HEK293T (cell line): ENCODE measurements at regions not wholly inside any gene's neighbourhood (a gene's known extent, or its start where the extent isn't known, plus 50 kb on each side); places are given as distances from the start of the nearest gene placed in this dataset.

Experiments used
- CTCF ChIA-PET: fragments of 350-600 bp; formaldehyde crosslinking; extraction: SDS; loops from one replicate; lab custom pipeline; 2021; ENCODE audit warnings: antibody characterized with exemption, inconsistent platforms; lab: Yijun Ruan, JAX
- POLR2A ChIA-PET: fragments of 350-600 bp; formaldehyde crosslinking; extraction: SDS; loops from one replicate; lab custom pipeline; 2020; ENCODE audit warnings: antibody characterized with exemption, inconsistent platforms; lab: Yijun Ruan, JAX
- DNase-seq: peaks from one replicate; pipeline ENCODE4 v3.0.0; 2012; ENCODE audit warnings: mixed read lengths; ENCODE audit errors: extremely low spot score
- ARNT ChIP-seq: fragments of 450-650 bp; IDR thresholded peaks from 2 replicates; pipeline ENCODE4 v1.6.1; 2017; ENCODE audit warnings: mild to moderate bottlenecking
- BHLHE40 ChIP-seq: fragments of 450-650 bp; IDR thresholded peaks from 2 replicates; pipeline ENCODE4 v1.6.1; 2016; ENCODE audit warnings: mild to moderate bottlenecking, moderate library complexity, borderline replicate concordance
- CTBP1 ChIP-seq: fragments of 450-650 bp; IDR thresholded peaks from 2 replicates; pipeline ENCODE4 v1.6.1; 2016; ENCODE audit warnings: borderline replicate concordance
- ELF4 ChIP-seq: fragments of 450-650 bp; IDR thresholded peaks from 2 replicates; pipeline ENCODE4 v1.6.1; 2017; ENCODE audit warnings: antibody characterized with exemption
- FOXA1 ChIP-seq: fragments of 450-650 bp; IDR thresholded peaks from 2 replicates; pipeline ENCODE4 v1.6.1; 2016; ENCODE audit warnings: mild to moderate bottlenecking
- FOXK2 ChIP-seq: fragments of 450-650 bp; IDR thresholded peaks from 2 replicates; pipeline ENCODE4 v1.6.1; 2016; ENCODE audit warnings: mild to moderate bottlenecking
- FOXM1 ChIP-seq: fragments of 450-650 bp; IDR thresholded peaks from 2 replicates; pipeline ENCODE4 v1.6.1; 2017; ENCODE audit warnings: mild to moderate bottlenecking, borderline replicate concordance
- HDGF ChIP-seq: fragments of 450-650 bp; IDR thresholded peaks from 2 replicates; pipeline ENCODE4 v1.6.1; 2017; ENCODE audit warnings: antibody characterized with exemption, borderline replicate concordance
- L3MBTL2 ChIP-seq: fragments of 450-650 bp; conservative IDR thresholded peaks from 2 replicates; pipeline ENCODE4 v1.6.1; 2016; ENCODE audit warnings: mild to moderate bottlenecking
- LEF1 ChIP-seq: fragments of 450-650 bp; IDR thresholded peaks from 2 replicates; pipeline ENCODE4 v1.6.1; 2017; ENCODE audit warnings: mild to moderate bottlenecking, borderline replicate concordance
- NFRKB ChIP-seq: fragments of 450-650 bp; IDR thresholded peaks from 2 replicates; pipeline ENCODE4 v1.6.1; 2016; ENCODE audit warnings: mild to moderate bottlenecking, moderate library complexity
- SP1 ChIP-seq: fragments of 450-650 bp; IDR thresholded peaks from 2 replicates; pipeline ENCODE4 v1.6.1; 2017
- SUZ12 ChIP-seq: fragments of 450-650 bp; IDR thresholded peaks from 2 replicates; pipeline ENCODE4 v1.6.1; 2016; ENCODE audit warnings: mild to moderate bottlenecking
- TARDBP ChIP-seq: fragments of 450-650 bp; IDR thresholded peaks from 2 replicates; pipeline ENCODE4 v1.6.1; 2016
- ZNF384 ChIP-seq: fragments of 450-650 bp; IDR thresholded peaks from 2 replicates; pipeline ENCODE4 v1.6.1; 2016
- TF ChIP-seq, protein P1 (sequence below): fragments of 450-650 bp; IDR thresholded peaks from 2 replicates; pipeline ENCODE4 v1.6.1; 2016

- DNase-seq = no peak
- ChIA-PET CTCF (no interaction called here), POLR2A (no interaction called here)
- TF ChIP-seq ELF4 = no peak
- TF ChIP-seq ARNT = no peak
Observed at GRCh38 chr3:194009892-194010533, 125.9 kb upstream of the HES1 start.

DNA sequence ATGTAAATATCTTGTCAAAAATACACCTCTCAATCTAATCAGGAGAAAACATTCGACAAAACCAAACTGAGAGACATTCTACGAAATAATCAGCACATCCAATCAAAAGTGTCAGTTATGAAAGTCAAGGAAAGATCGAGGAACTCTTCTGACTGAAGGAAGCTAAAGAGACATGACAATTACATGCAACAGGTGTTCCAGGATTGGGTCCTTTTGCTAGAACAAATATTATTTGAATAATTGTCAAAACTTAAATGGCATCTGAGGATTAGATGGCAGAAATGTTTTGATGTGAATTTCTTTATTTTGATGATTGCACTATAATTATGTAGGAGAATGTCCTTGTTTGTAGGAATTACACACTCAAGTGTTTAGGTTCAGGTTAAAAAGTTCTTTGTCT is 124.1 kb upstream of the HES1 start:
- TF ChIP-seq, protein P1, sequence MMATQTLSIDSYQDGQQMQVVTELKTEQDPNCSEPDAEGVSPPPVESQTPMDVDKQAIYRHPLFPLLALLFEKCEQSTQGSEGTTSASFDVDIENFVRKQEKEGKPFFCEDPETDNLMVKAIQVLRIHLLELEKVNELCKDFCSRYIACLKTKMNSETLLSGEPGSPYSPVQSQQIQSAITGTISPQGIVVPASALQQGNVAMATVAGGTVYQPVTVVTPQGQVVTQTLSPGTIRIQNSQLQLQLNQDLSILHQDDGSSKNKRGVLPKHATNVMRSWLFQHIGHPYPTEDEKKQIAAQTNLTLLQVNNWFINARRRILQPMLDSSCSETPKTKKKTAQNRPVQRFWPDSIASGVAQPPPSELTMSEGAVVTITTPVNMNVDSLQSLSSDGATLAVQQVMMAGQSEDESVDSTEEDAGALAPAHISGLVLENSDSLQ = no peak
- TF ChIP-seq ZNF384 = no peak
- ChIA-PET CTCF (no interaction called here), POLR2A (interaction anchor here (1.1 kb wide), 1 partner anchor 8 kb away, joined by 4 read pairs; no protein-coding TSS in a partner anchor)
- no peak for DNase-seq

DNA sequence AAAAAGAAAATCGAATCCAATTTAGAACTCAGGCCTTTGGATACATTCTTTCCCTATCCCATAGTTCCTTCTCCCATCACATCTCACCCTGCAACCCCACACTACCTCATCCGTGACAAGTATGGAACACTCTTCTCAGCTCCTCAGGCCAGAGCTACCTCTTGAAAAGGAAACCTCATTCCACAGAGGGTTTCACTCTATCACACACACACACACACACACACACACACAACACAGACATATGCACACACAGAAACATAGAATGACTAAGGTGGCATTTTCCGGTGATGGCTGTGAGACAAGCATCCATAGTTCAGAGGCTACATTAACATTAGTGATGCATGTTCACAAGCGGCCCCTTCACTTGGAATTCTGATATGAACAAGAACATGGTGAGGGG is 122.0 kb upstream of the HES1 start:
- no peak for TF ChIP-seq LEF1
- TF ChIP-seq HDGF = no peak
- no peak for TF ChIP-seq SP1
- no peak for TF ChIP-seq SUZ12
- no peak for DNase-seq
- ChIA-PET POLR2A (no interaction called here), CTCF (no interaction called here)

GRCh38 chr3:194014756-194015155 is 121.2 kb upstream of the HES1 start:
- no peak for DNase-seq
- ChIA-PET CTCF (no interaction called here), POLR2A (no interaction called here)
- TF ChIP-seq LEF1 = no peak
- no peak for TF ChIP-seq NFRKB
- no peak for TF ChIP-seq ELF4
- TF ChIP-seq ZNF384 = no peak
- TF ChIP-seq CTBP1 = no peak
- TF ChIP-seq FOXM1 = no peak
- no peak for TF ChIP-seq TARDBP
- no peak for TF ChIP-seq FOXK2

DNA sequence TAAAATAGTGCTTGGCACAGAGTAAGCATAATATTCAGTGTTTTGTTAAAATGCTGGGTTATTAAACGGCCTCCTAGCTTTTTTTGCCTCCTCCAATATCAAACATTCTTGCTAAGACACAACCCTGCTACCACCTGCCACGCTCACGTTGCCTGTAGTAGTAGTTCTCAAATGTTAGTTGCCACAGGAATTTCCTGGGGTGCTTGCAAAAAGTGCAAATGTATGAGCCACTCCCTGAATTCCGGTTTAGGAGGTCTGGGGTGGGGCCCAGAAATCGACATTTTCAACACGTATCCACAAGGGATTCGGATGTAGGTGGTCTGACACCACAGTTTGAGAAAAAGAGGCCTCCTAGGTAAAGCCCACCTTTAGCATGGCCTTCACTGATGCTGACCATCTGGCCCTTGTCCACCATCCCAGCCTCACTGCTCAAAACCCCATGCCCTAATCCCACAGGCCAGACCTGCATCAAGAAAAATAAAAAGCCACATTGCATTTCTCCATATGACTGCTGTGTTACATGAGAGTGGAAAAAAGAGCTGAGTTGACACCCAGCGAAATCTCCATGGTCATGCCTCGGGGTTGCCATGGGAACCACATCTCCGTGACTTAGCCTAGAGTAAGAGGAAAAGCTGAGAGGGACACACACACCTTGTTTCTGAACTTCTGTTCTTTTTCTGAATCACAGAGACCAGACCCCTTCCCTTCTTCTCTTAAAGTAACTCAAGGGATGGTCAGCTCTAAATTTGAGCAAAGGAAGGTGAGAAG is 116.4 kb upstream of the HES1 start:
- no peak for TF ChIP-seq ELF4
- no peak for TF ChIP-seq L3MBTL2
- TF ChIP-seq CTBP1 = no peak
- TF ChIP-seq, protein P1 = no peak
- TF ChIP-seq NFRKB = no peak
- no peak for TF ChIP-seq SUZ12
- no peak for TF ChIP-seq BHLHE40
- TF ChIP-seq HDGF = no peak
- no peak for TF ChIP-seq FOXM1
- no peak for TF ChIP-seq ARNT
- no peak for TF ChIP-seq FOXA1
- TF ChIP-seq FOXK2 = no peak
- TF ChIP-seq ZNF384 = no peak
- CTCF ChIA-PET = no interaction called here
- DNase-seq = no peak
- POLR2A ChIA-PET = no interaction called here

DNA sequence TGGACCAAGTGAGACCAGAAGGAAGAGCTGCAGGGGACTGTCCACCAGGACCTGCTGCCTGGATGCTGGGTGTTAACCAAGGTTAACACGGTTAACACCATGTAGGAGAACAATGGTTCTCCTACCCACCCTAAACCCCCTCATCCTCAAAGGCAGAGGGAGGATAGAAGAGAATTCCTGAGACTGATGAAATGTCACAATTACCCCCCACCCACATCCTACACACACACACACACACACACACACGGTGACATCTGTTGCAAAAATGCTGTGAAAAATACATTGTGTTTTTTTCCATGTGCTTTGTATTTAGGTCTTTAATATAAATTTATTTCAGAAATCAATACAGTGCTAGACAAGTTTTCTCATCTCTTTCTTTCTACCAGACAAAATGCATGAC is 113.9 kb upstream of the HES1 start:
- DNase-seq = no peak
- ChIA-PET POLR2A (no interaction called here), CTCF (no interaction called here)
- TF ChIP-seq FOXK2 (no peak), ARNT (no peak), ELF4 (no peak), SP1 (no peak), HDGF (no peak), BHLHE40 (no peak), CTBP1 (no peak), L3MBTL2 (no peak), FOXM1 (no peak), SUZ12 (no peak), TARDBP (no peak), FOXA1 (no peak), NFRKB (no peak), ZNF384 (no peak), LEF1 (no peak)
- TF ChIP-seq, protein P1 = no peak

GRCh38 chr3:194022816-194023215 is 113.1 kb upstream of the HES1 start:
- no peak for DNase-seq
- CTCF ChIA-PET = interaction anchor here (0.6 kb wide), 1 partner anchor 101 kb away, joined by 3 read pairs; no protein-coding TSS in a partner anchor

More at GRCh38 chr3:194022816-194023215, 113.1 kb upstream of the HES1 start:
- POLR2A ChIA-PET = no interaction called here
- TF ChIP-seq SP1 = no peak
- TF ChIP-seq SUZ12 = no peak
- TF ChIP-seq ZNF384 = no peak
- TF ChIP-seq, protein P1 = no peak
- no peak for TF ChIP-seq FOXK2
- TF ChIP-seq LEF1 = no peak
- TF ChIP-seq ARNT = no peak
- TF ChIP-seq BHLHE40 = no peak
